HepG2 (cell line): ENCODE measurements at regions not wholly inside any gene's neighbourhood (a gene's known extent, or its start where the extent isn't known, plus 50 kb on each side); places are given as distances from the start of the nearest gene placed in this dataset.

Experiments used
- CC2D1A ChIP-seq: sonication (generic); formaldehyde crosslinking; IDR thresholded peaks from 2 replicates; pipeline ENCODE4 v1.8.1; 2023; ENCODE audit warnings: mild to moderate bottlenecking, missing genetic modification reagents
- CENPX ChIP-seq: sonication (generic); formaldehyde crosslinking; IDR thresholded peaks from 2 replicates; pipeline ENCODE4 v1.9.0; 2021; ENCODE audit warnings: mild to moderate bottlenecking, missing genetic modification reagents, moderate library complexity
- CHCHD3 ChIP-seq: sonication (generic); formaldehyde crosslinking; IDR thresholded peaks from 2 replicates; pipeline ENCODE4 v1.8.0; 2022; ENCODE audit warnings: mild to moderate bottlenecking, missing genetic modification reagents, moderate library complexity
- CREB1 ChIP-seq, 2 experiments: fragments of 450-650 bp in 1 of 2; IDR thresholded peaks; 2 replicates each; pipeline ENCODE4 v1.6.1; 2016 to 2017; ENCODE audit warnings: control low read depth in 1 of 2, mild to moderate bottlenecking in 1 of 2, missing compliant biosample characterization in 1 of 2, missing genetic modification characterization in 1 of 2
- FIP1L1 ChIP-seq: fragments of 200-400 bp; formaldehyde crosslinking; IDR thresholded peaks from 2 replicates; pipeline ENCODE4 v1.6.1; 2018; ENCODE audit warnings: low read depth, mild to moderate bottlenecking, low read length, moderate library complexity, borderline replicate concordance; ENCODE audit not compliant: insufficient read depth
- KAT2B ChIP-seq: fragments of 150-350 bp; IDR thresholded peaks from 2 replicates; pipeline ENCODE4 v1.6.1; 2014; ENCODE audit warnings: low read depth, low read length, borderline replicate concordance
- PHF20 ChIP-seq: sonication (generic); formaldehyde crosslinking; IDR thresholded peaks from 2 replicates; pipeline ENCODE4 v1.5.0; 2020; ENCODE audit warnings: mild to moderate bottlenecking, missing genetic modification reagents
- POLR2AphosphoS5 ChIP-seq: IDR thresholded peaks from 2 replicates; pipeline ENCODE4 v1.6.1; 2012; ENCODE audit warnings: low read depth, low read length
- RBM39 ChIP-seq: fragments of 200-400 bp; formaldehyde crosslinking; IDR thresholded peaks from one replicate; pipeline ENCODE4 v1.6.1; 2018; ENCODE audit warnings: antibody characterized with exemption, mild to moderate bottlenecking, low read depth, low read length; ENCODE audit not compliant: poor library complexity, severe bottlenecking
- STAT5B ChIP-seq: sonication (generic); formaldehyde crosslinking; IDR thresholded peaks from 2 replicates; pipeline ENCODE4 v1.4.0; 2020; ENCODE audit warnings: missing genetic modification reagents
- TAF1 ChIP-seq: sonication (generic); formaldehyde crosslinking; IDR thresholded peaks from 2 replicates; pipeline ENCODE4 v1.4.0; 2020; ENCODE audit warnings: missing genetic modification reagents
- TCF7L2 ChIP-seq: IDR thresholded peaks from 2 replicates; pipeline ENCODE4 v1.6.1; 2011; ENCODE audit warnings: mild to moderate bottlenecking, low read depth, low read length, moderate library complexity
- ZNF256 ChIP-seq: sonication (generic); formaldehyde crosslinking; conservative IDR thresholded peaks from 2 replicates; pipeline ENCODE4 v1.4.0; 2020; ENCODE audit warnings: missing genetic modification reagents

GRCh38 chr4:24688453-24688852, 104.1 kb upstream of the DHX15 start:
- TF ChIP-seq CC2D1A (no peak), STAT5B (CRISPR knock-in tag) (no peak), ZNF256 (CRISPR knock-in tag) (no peak), CREB1 (IDR thresholded peaks at IDR 0.05) (no peak), CREB1 (CRISPR knock-in tag; IDR thresholded peaks at IDR 0.05) (no peak), TCF7L2 (no peak), TAF1 (no peak), CENPX (CRISPR knock-in tag) (no peak), PHF20 (CRISPR knock-in tag) (no peak), KAT2B (no peak), POLR2AphosphoS5 (no peak), CHCHD3 (CRISPR knock-in tag) (no peak), RBM39 (no peak), FIP1L1 (no peak)
